KOPT-K1 (cell line): ENCODE measurements at regions not wholly inside any gene's neighbourhood (a gene's known extent, or its start where the extent isn't known, plus 50 kb on each side); places are given as distances from the start of the nearest gene placed in this dataset.

Source experiments
- H3K27ac ChIP-seq: fragments of 200-600 bp; sonication (generic); 2 replicates; pipeline ENCODE4 v1.5.1; 2016; ENCODE audit warnings: antibody characterized with exemption, mild to moderate bottlenecking, low read depth, low read length; ENCODE audit not compliant: poor library complexity, severe bottlenecking
- H3K36me3 ChIP-seq: fragments of 200-600 bp; sonication (generic); 2 replicates; pipeline ENCODE4 v1.5.1; 2017; ENCODE audit warnings: antibody characterized with exemption, mild to moderate bottlenecking, low read length, moderate library complexity; ENCODE audit not compliant: insufficient read depth
- H3K9me3 ChIP-seq: fragments of 200-600 bp; sonication (generic); 2 replicates; pipeline ENCODE4 v1.5.1; 2017; ENCODE audit warnings: antibody characterized with exemption, low read length, mild to moderate bottlenecking; ENCODE audit not compliant: insufficient read depth, poor library complexity, severe bottlenecking

DNA sequence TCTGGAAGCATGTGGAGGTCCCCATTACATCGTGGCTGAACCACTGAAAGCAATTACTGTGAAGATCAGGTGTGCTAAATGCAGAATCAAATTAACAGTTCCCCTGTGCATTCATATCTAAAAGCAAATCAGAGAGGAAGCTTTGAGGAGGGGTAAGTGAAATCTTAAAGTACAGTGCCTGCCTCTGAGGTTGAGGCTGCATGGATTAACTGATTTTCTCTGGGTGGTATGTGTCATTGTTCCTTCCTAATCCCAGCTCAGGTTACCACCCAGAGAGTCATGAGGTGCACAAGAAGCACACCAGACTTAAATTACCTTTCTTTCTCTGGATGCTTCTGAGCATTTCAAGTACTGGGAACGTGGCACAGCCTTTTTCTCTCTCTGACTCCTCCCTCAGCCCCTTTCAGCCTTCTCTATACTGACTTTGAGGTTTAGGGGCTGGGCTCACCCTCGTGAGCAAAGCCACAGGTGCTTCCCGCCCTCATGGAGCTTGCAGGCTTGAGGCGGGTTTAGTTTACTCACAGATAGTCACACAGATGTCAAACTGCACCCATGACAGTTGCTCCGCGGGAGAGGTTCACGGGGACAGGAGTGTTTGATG, 237.6 kb upstream of the CRY1 start:
- Histone ChIP-seq H3K9me3 (no peaks in the 10 kb centered on the region), H3K36me3 (no peaks in the 10 kb centered on the region), H3K27ac (no peak overlapping the region)

- Histone ChIP-seq H3K9me3 (no peaks in the 10 kb centered on the region), H3K27ac (no peak overlapping the region), H3K36me3 (no peaks in the 10 kb centered on the region)
These were observed 238.1 kb upstream of the CRY1 start for GRCh38 chr12:107331471-107331870.

DNA sequence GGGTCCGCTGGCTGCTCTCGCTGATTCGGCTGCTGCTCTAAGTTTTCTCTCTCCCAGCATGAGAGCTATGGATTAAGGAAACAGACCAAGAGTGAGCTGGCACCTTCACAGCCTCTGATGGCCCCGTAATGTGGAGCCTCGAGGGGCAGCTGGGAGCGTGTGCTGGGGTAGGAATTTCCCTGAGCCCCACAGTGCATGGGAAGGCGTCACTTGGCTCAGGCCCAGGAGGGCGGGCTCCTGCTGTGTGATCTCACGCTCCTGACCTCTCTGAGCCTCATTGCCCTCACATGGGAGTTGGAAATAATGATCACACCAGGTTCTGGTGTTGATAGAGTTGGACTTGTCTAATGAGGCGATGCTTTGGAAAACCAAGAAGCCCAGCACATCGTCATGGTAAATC, 238.6 kb upstream of the CRY1 start:
- no peaks in the 10 kb centered on the region for H3K36me3 ChIP-seq
- no peaks in the 10 kb centered on the region for H3K9me3 ChIP-seq
- no peak overlapping the region for H3K27ac ChIP-seq

- no peaks in the 10 kb centered on the region for H3K9me3 ChIP-seq
- H3K27ac ChIP-seq, result no peak overlapping the region
- H3K36me3 ChIP-seq, result no peaks in the 10 kb centered on the region
These were observed 239.4 kb upstream of the CRY1 start for GRCh38 chr12:107332743-107333142.

DNA sequence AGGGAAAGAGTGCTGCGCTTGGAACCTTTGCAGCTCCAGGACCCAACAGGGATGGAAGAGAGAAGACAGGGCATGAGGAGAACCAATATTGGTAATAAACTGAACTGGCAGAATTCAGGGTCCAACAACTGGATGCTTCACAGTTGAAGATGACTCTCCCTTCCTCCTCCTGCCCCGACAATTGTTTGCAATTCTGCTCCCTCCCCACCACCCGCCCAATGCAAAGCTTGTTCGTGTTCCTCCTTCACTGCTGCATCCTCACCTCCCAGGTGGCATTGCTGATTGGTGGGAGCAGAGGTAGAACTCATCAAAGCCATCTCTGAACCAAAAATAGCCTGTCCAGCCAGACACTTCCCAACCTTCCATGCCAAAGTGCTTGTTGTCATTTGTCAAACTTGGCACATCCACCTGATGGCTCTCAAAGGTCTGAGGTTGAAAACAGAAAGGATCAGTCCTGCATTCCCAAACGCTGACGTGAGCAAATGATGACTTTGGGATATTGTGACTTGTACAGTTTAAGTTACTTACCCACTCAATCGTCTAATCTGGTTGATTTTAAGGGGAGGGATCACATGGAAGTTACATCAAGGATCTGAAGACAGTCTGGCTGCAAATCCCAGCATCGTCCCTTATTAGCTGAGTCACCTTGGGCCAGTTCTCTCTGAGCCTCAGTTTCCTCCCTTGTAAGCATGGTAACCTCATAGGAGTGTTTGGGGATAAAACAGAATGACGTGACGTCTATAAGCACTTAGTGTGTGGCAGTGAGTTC, 242.6 kb upstream of the CRY1 start:
- no peaks in the 10 kb centered on the region for H3K36me3 ChIP-seq
- H3K27ac ChIP-seq, result no peak overlapping the region
- no peaks in the 10 kb centered on the region for H3K9me3 ChIP-seq

- Histone ChIP-seq H3K36me3 (no peaks in the 10 kb centered on the region), H3K9me3 (no peaks in the 10 kb centered on the region), H3K27ac (no peak overlapping the region)
These were observed 243.3 kb upstream of the CRY1 start for GRCh38 chr12:107336695-107337094.

DNA sequence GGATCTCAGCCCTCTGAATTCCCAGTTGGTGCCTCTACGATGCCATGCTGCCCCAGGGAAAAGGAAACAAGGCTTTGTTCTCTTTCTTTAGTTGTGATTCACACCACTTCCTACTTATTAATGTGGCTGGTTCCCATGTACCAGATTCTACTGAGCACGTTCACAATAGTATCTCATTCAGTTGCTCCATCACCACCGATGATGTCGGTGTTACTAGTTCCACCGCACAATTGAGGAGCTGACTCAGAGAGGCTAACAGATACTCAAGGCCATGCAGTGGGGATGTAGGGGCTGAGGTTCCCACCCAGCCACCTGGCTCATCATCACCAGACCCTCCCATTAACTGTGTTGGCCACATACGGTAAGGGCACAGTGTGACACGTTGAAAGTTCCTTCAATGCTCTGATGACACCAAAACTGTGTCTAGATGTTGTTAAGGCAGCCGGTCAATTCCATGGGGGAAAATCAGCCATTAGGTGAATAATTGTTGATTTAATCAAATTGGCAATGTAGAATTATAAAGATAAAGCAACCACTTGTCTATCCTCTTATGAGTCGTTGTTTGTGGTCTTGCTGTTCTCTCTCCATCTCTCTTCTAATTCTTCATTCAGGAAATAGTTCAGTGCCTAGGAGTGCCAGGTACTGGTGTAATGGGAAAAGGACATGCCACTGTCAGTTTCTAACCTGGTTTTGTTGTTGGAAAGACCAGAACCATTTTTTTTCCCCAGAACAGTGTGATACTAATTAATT, 244.2 kb upstream of the CRY1 start:
- H3K9me3 ChIP-seq, result no peaks in the 10 kb centered on the region
- H3K27ac ChIP-seq, result no peak overlapping the region
- H3K36me3 ChIP-seq, result no peaks in the 10 kb centered on the region

DNA sequence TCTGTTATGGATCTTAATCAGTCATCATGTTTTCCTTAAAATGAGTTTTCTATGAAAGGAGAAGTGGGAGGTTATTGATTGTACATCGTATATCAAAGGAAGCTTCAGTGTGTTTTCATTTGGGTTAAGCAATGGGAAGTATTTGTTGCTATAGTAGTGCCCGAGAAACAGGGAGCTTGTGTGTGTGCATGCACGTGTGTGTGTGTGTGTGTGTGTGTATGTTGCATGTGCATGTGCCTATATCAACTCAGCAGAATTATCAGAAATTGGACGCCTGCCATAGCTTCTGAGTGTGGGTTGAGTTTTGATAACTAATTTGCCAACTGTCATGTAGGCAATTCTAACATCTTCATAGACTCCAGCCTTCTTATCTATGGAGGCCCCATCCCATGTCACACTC, 246.1 kb upstream of the CRY1 start:
- H3K27ac ChIP-seq, result no peak overlapping the region
- no peaks in the 10 kb centered on the region for H3K36me3 ChIP-seq
- no peaks in the 10 kb centered on the region for H3K9me3 ChIP-seq

DNA sequence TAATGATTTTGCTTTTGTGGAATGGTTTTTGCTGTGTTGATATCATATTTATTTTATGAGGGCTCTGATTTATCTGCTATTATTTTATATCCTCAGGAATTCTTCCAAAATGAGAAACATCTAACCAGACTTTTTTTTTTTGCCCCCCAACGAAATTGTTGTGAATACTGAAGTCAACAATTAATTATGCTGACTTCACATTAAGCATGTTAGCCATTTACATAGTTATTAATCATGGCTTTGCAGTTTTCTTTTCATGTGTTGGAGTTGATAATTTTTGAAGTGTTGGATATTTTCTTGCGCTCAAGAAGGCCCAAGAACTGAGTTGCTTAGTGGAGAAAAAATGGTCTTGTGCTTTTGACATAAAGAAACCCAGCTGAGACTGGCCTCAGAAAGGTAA, 246.6 kb upstream of the CRY1 start:
- Histone ChIP-seq H3K36me3 (no peaks in the 10 kb centered on the region), H3K27ac (no peak overlapping the region), H3K9me3 (no peaks in the 10 kb centered on the region)

DNA sequence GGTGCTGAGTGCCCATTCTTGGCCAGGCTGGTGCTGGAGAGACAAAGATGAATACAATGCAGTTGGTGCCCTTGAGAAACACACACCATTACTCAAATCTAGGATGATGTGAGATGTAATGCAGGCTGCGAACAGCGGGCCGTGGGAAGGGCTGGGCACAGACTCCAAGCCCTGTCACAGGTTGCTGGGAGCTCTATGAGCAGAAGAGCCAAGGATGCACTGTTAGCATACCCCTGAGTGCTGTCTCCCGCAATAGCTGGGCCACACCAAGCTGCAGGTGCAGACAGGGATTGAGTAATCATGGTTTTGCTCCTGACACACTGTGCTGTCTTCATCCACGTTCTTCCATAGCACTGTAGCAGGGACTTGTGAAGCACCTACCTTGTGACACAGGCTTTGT, 247.5 kb upstream of the CRY1 start:
- Histone ChIP-seq H3K36me3 (no peaks in the 10 kb centered on the region), H3K27ac (no peak overlapping the region), H3K9me3 (no peaks in the 10 kb centered on the region)

- no peak overlapping the region for H3K27ac ChIP-seq
- H3K9me3 ChIP-seq, result peaks cover 3% of the 10 kb centered on the region
- no peaks in the 10 kb centered on the region for H3K36me3 ChIP-seq
These were observed 250.9 kb upstream of the CRY1 start for GRCh38 chr12:107344035-107344808.

DNA sequence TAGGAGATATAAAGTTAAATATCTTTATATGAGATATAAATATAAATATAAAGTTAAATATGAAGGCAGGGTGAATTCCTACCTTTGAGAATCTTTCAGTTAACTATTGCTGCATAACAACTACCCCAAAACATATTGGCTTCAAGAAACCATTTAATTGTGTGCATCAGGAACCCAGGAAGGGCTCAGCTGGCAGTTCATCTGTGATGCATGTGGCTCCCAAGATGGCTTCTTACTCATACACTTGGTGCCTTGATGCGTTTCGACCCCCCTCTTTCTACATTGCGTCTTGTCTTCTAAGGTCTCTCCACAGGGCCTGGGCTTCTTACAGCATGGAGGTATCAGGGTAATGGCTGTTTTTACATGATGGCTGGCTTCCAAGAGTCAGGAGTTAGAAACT, 253.9 kb upstream of the CRY1 start:
- no peak overlapping the region for H3K27ac ChIP-seq
- H3K36me3 ChIP-seq, result no peaks in the 10 kb centered on the region
- H3K9me3 ChIP-seq, result peaks cover 3% of the 10 kb centered on the region

- peaks cover 3% of the 10 kb centered on the region for H3K9me3 ChIP-seq
- H3K36me3 ChIP-seq, result no peaks in the 10 kb centered on the region
- no peak overlapping the region for H3K27ac ChIP-seq
These were observed 255.8 kb upstream of the CRY1 start for GRCh38 chr12:107349008-107349747.

DNA sequence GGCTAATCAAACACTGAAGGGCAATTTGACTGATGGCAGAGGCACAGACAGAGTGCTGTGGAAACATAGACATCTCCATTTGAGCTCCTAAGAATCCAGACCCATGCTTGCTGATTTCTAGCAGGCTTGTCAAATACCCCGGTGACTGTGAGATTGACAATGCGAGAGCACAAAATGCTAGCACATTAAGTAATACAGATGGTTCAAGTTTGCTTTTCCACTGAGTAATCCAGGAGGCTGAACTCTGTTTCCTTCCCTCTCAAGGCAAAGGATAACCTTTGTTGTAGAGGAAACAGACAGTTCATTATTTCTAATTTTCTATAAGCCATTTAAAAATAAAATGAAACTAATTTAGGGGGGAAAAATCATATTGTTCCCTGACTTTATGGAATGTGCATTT, 256.5 kb upstream of the CRY1 start:
- Histone ChIP-seq H3K27ac (no peak overlapping the region), H3K36me3 (no peaks in the 10 kb centered on the region), H3K9me3 (peaks cover 3% of the 10 kb centered on the region)
